COLO668 (cell line): ENCODE measurements at regions not wholly inside any gene's neighbourhood (a gene's known extent, or its start where the extent isn't known, plus 50 kb on each side); places are given as distances from the start of the nearest gene placed in this dataset.
A peak's percentile ranks its signal among the peaks of the same experiment; 100 is the strongest.
"Not testable (repeated sequence)": the region's sequence is repeated elsewhere in the genome, so short reads cannot be mapped to it uniquely, and the experiment has no call there.

Experiments
- DNase-seq: peaks from one replicate; lab custom pipeline; 2025; ENCODE audit not compliant: unreplicated experiment; lab: John Stamatoyannopoulos, UW

DNA sequence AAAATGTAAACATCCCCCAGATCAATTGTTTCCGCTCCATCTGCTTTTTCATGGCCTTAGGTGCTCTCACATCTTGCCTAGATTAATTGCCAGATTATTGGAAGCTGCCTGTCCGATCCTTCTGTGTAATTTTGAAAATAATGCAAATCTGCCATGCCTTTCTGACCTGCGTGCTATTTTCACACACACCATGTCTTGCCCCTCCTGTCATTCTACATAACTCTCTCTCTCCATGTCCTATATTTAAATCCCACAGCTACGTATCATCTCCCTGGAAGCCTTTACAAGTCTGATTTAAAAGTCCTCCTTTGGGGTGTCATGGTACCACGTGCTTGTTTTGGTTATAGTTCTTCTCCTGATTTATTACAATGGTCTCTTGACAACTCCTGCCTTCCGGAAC is 247.6 kb upstream of the ELAVL2 start:
- DNase-seq, result no peak

DNA sequence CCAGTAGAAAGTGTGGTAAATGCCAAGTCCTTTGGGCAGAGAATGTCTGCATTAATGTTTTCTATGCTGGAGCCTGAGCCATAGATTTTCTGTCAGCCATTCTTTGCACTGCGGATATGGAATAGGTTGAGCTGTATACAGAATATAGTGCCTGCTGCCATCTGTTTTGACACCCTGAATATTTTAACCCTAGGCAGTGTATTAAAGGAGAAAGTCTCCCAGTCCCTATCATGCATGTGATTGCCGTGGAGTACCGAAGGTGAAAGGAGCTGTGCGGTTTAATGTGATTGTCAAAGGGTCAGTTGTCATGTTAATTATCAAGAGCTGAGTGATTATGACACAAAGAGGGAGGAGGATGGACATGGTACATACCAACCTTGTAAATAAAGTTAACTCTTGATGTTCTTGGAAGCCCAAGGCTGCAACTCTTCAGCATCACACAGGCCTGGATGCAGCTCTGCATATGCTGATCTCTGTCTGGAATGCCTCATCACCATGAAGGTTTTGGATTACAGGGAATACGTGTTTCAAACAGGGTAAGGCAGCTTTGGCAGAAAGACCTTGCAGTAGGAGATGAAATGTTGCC is 247.1 kb upstream of the ELAVL2 start:
- no peak for DNase-seq

DNA sequence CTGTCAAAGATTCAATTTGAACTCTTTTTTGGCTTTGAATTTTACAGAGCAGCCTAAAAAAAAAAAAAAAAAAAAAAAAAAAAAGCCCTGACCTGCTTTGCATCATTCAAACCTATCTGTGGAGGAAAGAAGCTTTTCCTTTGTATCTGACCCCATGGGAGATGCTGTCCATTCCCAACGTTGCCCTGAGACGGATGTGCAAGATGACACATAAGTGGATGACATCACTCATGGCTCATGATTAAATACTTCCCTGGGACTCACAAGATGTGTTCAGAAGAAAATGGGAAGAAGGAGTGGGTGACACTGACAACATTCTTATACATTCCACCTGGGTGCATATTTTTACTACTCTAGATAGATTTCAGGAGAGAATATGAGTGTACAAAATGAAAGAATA is 245.7 kb upstream of the ELAVL2 start:
- no peak for DNase-seq

DNA sequence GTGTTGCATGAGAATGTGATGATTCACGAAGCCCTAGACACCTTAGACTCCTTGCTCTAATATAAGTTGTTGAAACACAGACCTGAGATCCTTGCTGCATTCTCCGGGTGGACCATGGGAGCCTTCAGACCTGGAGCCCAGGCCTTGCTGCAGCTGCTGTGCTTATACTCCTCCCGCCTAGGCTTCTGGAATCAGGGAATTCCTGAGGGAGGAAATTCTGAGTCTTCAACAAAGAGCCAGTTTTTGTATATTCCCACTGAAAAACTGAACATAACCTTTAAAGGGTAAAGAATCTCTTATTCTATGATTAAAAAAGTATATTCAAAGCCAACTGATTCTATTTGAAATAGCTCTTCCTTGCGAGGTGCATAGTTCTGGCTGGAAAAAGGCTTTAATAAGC is 245.1 kb upstream of the ELAVL2 start:
- DNase-seq, result no peak

DNA sequence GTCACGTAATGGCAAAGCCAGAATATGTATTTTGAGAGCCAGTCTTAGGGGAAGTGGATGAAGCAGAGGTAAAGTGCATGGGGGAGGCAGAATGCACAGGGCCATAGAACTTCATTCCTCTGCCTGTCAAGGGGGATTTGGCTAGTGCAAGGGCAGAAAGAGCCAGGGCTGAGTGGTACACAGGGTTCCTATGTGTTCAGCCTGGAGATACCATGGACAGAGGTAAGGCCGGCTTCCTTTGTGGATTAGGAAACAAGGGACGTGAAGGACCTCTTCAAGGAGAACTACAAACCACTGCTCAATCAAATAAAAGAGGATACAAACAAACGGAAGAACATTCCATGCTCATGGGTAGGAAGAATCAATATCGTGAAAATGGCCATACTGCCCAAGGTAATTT is 241.1 kb upstream of the ELAVL2 start:
- DNase-seq, result not testable (repeated sequence)

DNA sequence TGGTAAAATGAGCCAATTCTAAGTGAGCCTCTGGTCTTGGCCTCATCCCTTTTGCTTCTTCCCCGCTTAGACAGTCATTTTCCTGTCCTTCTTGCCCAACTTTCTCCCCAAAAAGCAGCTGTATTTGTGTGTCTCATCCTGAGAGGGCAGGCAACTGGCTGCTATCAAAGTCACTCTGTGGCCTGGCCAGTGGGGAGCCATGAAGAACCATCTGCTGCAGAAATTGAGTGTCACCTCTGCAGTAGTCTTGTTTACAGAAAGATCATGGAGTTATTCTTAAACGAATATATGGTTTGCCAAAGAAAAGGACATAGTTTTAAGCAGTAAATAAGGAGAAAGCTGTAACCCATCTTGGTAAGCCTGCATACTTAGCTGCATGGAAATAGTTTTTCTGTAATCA is 233.6 kb upstream of the ELAVL2 start:
- no peak for DNase-seq

DNA sequence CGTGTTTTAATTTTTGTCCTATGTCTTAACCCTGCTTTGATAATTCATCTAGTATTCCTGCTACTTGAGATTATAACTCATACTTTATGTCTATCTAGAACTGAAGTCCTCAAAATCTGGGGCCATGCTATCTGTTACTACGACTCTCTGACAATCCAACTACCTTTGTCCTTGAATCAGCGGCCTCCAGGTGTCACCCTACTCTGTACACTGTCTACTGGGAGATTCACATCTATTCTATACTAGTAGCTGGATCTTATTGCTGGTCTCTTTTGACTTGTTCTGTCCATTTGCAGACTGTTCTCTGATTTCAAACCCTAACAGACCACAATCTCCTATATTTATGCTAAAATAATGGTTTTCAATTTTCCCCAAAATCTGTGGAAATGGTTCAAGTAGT is 225.5 kb upstream of the ELAVL2 start:
- DNase-seq, result no peak

DNA sequence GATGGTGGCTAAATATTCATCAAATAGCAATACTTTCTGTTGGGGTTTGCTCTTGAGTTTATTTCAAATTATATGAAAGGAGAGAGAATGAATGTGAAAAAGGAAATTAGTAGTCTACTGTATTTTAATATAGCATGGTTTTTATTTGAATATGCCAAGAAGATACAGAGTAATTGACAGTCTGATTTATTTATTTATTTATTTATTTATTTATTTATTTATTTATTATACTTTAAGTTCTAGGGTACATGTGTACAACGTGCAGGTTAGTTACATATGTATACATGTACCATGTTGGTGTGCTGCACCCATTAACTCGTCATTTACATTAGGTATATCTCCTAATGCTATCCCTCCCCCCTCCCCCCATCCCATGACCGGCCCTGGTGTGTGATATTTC is 224.2 kb upstream of the ELAVL2 start:
- DNase-seq, result not testable (repeated sequence)

DNA sequence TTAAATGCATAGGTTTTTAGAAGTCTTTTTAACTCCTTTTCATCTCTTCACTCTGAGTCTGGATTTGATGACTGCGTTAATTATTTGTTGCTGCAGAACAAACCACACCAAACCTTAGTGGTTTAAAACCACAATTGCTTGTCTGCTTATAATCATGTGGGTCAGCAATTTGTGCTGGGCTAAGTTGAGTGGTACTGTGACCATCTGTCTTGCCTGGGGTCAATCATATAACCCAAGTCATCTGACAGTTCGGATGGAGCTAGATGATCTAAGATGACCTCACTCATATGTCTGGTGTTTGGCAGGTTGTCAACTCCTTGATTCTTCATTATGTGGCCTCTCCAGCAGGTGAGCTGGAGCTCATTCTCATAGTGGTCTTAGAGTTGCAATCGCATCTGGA is 219.1 kb upstream of the ELAVL2 start:
- no peak for DNase-seq

DNA sequence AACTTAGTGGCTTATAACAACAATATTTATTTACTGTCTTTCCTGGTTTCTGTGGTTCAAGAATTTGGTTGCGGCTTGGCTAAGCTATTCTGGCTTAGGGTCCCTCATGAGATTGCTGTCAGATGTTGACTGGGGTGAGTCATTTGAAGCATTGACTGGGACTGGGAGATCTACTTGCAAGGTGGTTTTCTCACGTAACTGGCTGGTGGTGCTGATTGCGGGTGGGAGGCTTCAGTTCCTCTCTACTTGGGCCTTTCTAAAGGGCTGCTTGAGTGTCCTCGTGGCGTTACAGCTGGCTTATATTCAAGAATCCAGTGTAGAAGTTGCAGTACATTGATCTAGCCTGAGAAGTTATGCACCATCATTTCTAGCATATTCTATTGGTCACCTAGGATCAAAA is 218.5 kb upstream of the ELAVL2 start:
- DNase-seq, result no peak

DNA sequence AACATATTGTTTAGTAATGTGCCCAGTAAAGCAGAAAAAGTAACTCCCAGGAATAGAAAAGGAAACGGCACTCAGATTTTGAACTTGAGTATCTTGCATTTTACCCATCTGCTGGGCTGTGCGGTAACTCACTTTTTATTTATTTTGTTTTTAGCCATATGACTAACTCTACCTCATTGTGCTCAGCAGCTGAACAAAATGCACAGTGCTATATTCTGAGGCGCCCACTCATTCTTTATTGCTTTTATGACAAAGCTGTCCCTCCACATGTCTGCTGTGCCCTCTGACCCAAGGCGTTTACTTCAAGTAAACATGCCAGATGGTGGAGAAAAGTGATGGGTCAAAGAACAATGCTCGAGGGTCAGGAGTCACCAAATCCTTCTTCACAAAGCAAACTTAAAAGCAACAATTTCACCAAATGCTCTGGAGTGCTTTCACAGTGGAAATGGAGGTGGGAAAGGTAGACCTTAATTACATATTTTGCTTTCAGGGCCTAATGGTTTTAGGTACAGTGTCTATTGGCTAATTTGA is 215.2 kb upstream of the ELAVL2 start:
- peak; percentile 14 for DNase-seq

DNA sequence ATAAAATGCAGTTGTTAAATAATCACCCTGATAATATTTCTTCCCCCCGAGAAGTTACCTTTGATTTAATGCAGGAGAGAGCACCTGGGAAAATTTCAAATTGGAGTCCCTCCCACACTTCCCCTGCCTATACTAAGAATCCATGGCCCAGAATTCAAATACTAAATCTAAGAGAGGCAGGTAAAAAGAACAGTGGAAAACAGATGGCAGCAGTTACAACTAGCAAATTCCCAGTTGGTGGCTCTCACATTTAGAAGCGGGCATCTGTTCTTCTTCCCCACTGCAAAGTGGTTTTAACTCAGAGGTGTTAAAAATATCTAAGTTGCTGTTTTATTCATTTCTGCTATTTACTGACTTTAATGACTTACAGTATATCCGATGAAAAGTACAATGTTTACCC is 210.4 kb upstream of the ELAVL2 start:
- no peak for DNase-seq

DNA sequence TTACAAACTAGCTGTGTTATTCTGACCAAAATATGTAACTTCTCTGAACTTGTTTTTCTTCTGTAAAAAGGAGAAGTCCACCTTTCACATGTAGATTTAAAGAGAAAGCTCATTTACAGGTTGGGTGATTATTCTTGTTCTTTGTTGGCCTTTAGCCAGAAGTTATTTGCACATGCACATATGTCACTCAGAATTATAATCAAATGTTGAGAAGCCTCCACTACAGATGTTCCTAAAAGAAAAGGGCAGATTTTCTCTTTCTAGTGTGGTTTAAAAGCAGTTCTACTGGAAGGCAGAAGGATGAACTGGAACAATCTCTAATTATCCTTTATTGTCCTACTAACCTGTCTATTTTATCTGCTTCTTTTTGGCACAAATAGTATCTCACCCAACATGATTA is 209.8 kb upstream of the ELAVL2 start:
- no peak for DNase-seq

DNA sequence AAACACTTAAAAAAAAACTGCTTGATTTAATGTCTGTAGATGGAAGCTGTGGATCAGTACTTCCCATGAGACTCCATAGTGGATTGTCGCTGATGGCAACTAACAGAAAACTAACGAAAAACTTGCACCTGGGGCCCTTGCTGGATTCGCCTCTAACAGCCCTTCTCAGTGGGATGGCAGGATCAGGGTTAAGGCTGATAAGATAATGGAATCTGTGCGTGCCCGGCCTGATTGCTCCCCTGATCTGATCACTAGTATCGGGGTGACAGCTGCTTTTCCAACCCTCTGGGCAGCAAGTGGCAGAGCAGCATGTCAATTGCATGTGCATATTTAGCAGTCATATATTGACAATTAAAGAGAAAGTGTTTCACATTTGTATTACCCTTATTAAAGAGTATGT is 185.8 kb upstream of the ELAVL2 start:
- DNase-seq, result no peak

DNA sequence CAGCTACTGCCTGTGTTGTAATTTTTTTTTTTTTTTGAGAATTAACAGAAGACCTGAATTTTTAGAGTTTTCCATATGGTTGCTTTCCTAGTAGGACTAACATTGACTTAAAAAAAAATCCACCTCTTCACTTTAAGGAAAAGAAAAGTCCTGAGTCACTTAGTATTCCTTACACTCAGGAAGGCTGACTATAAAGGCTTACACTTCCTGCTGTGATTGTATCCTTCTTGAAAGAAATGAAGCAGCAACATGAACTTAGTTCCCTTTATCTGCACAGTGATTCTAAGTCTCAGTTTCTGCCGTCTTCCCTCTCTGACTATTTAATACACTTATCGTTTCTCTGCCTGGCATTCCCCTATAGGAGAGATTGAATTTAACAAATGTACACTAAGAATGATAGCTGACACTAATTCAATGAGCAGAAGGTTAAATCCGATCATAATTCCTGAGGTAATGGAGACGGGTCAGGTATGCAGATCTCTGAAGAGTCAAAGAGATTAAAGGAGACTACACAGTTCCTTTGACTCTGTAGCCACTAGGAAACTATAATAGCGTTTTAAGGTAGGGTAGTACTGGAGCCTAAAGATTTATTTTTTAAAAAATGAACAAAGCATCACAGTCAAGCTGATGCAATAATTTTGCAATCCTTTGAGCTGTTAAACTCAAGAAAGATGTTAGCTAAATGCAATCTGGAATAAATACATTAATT is 185.1 kb upstream of the ELAVL2 start:
- DNase-seq, result no peak

DNA sequence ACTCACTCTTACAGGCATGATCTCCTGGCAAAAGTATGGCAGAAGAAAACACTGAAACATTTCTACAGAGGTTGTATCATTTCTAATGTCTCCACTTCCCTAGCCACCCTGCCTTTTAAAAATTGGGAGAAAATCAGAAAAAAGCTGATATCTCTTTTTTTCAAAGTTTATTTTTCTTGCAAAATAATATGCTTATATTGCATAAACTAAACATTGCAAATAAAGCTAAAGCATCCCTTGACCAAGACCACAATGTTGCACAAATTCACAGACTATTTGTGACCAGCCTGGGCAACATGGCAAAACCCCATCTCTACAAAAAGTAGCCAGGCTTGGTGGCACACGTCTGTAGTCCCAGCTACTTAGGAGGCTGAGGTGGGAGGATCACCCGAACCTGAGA is 183.3 kb upstream of the ELAVL2 start:
- no peak for DNase-seq

DNA sequence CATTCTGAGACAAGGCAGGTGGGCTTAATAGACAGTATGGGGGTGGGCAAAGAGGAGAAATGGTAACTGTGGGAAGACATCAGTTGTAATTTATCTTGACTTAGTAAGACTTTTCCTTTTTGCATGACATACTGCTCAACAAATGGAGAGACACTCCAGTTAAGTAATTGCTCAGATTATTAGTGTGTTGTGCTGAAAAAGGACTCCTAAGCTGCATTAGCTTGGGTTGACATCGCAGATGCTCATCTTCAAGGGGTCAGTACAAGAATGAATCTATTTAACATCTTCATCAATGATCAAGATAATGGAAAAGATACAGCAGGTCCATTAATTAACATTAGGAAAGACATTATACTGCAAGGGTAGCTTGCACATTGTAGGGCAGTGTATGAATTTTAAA is 181.1 kb upstream of the ELAVL2 start:
- DNase-seq, result no peak

DNA sequence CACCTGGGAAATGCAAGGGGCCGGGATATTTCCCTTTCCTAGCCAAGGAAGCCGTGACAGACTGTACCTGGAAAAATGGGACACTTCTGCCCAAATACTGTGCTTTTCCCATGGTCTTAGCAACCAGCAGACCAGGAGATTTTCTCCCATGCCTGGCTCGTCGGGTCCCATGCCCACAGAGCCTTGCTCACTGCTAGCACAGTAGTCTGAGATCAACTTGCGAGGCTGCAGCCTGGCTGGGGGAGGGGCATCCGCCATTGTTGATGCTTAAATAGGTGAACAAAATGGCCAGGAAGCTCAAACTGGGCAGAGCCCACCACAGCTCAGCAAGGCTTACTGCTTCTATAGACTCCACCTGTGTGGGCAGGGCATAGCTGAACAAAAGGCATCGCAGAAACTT is 165.8 kb upstream of the ELAVL2 start:
- not testable (repeated sequence) for DNase-seq

DNA sequence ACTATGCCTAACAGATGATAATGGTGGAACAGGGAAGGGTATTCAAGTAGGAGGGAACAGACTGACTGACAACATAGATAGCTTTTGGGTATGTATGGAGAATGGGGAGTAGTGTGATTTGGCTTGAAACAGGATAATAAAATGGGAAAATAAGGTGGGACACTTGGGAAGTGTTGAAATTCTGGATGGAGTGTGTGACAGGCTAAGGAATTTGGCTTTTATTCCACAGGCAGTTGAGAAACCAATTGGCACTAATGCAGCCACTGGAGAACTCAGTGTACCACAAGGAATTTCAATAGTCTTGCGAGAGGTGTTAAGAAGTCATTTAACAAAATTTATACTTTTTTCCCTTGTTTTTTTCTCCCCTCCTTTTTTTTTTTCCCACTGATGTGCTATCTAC is 153.5 kb upstream of the ELAVL2 start:
- DNase-seq, result no peak

DNA sequence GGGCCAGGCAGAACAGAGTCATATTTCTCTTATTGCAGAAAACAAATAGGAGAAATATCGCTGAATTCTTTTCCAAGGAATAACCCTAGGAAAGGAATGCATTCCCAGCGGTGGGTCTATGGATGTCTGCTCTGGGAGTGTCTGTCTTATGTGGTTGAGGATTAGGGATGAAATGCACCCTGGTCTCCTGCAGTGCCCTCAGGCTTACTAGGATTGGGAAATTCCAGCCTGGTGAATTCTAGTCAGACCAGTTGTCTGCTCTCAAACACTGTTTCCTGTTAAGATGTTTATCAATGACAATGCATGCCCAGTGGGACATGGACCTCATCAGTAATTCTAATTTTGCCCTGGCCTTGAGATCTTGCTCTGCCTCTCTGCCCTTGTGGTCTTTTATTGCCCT is 136.1 kb upstream of the ELAVL2 start:
- DNase-seq, result no peak

DNA sequence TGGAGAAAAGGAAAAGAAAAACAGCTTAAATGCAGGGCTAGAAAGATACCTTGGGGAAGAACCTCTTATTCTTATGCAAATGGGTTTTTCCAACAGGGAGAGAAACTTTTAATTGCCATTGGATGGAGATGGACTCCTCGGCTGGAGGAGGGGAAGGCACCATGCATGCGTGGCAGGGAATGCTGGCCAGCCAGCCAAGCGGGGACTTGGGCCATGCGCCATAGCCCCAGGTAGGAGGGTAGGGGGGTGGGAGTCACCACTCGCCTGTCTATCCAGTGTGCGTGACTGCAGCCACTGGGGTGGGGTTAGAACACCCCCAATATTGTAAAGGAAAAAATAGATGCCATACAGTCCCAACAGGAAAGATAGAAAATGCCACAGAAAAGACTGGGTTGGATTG is 119.9 kb upstream of the ELAVL2 start:
- no peak for DNase-seq

DNA sequence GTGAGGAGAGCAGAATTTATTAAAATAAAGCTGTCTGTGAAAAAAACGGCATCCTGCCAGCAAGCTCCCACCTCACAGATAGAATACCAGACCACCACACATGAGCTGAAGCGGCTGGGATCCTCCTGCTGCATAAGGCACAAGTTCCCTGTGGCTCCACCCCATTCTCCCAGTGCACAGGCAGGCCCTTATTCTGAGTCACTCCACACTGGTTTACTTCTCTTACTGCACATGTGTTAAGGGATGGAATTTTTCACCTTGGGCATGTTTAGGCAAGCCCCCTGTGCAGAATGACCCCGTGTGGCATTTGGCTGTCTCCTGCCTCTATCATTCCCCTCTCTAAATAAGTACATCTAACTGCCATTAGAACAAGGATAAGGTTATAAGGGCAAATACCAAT is 115.0 kb upstream of the ELAVL2 start:
- DNase-seq, result no peak

DNA sequence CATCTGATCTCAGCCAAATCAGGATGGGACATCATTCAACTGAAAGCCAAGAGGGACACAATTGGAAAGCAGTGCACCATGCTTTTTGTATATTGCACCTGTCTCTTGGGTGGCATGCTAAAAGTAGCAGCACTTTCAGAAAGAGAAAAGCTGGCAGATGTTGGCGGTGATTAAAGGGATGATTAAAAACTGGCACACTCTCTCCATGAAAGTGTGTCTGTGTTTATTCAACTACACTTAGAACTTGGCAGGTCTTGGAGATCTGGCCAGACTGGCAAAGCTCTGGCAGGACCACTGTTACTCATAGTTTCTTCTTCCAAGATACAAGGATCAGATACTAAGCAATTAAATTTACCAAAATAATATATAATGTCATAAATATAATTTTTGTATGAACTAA is 112.9 kb upstream of the ELAVL2 start:
- no peak for DNase-seq
